Frontal cortex (tissue), 3 donors: ENCODE measurements at regions not wholly inside any gene's neighbourhood (a gene's known extent, or its start where the extent isn't known, plus 50 kb on each side); places are given as distances from the start of the nearest gene placed in this dataset.

ENCODE experiments used
- DNase-seq, 2 donors: peaks; one replicate each; pipeline ENCODE4 v3.0.0; 2012; ENCODE audit warnings: low spot score in 2 of 2
- FAIRE-seq: peaks from 2 replicates; lab custom pipeline; 2012; peaks lifted over from hg19 to GRCh38; lab: Jason Lieb, UNC
- donor health status: control.
- donor health status: control.
- donor health status: control.

DNA sequence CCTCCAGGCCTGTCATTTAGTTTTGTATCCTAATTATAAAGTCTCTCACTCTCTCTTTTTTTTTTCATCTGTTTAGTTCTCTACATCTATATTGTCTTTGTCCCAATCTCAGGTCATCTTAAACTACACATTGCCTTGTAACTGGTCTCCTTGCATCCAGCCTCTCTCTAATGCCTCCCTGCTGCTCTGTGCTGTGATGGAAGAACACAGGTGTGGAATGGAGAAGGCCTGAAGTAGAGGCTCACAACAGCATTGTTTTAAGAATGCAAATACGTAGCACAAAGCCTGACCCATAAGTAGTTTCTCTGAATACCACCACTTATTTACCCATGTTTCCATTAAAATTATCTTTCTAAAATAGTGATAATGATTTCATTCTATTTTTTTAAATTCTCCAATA is 108.8 kb upstream of the FRY start:
- no peak for DNase-seq

DNA sequence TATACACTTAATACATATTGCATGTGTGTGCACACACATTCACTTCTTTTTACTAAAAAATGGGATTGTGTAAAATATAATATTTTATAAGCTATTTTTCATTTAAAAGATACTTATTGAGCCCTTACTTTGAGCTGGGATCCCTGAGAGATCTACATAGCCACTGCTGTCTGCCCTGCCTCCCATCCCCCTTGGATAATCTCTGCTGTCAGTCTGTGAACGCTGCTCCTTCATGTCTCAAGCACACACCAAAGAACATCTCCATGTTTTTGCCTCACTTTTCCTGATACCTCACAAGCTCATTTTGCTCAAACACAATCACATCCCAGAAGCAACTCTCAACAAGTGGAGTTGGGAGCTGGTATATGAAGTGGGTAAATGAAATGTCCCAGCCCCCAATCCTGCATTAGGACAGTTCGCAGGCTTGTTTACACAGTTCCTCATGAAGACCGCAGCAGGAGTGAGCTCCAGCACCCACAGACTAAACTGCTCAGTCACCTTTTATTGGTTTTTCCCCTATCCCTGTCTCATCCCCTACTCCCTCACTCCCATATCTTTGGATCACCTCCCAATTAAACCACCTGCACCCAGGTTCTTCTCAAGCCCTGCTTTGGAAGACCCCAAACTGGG is 108.3 kb upstream of the FRY start:
- DNase-seq: no peak
- FAIRE-seq: no peak

More for the DNA sequence above, 108.8 kb upstream of the FRY start:
- no peak for FAIRE-seq

DNA sequence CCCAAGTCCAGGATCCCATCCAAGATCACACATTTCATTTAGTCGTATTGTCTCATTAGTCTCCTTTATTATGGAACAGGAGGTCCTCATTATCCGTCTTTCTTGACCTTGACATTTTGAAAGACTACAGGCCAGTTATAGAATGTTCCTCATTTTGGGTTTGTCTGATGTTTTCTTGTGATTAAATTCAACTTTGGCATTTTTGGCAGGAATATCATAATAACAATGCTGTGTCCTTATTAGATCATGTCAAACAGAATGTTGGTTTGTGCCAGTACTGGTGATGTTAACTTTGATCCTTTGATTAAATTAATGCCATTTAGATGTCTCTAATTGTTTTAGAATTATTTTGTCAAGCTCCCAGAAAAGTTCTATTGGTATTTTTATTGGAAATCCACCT is 106.5 kb upstream of the FRY start:
- FAIRE-seq: no peak
- DNase-seq: no peak

GRCh38 chr13:31927219-31927653 is 104.3 kb upstream of the FRY start:
- FAIRE-seq (no peak), DNase-seq (no peak)

GRCh38 chr13:31929031-31929770 is 102.4 kb upstream of the FRY start:
- FAIRE-seq (no peak), DNase-seq (no peak)

DNA sequence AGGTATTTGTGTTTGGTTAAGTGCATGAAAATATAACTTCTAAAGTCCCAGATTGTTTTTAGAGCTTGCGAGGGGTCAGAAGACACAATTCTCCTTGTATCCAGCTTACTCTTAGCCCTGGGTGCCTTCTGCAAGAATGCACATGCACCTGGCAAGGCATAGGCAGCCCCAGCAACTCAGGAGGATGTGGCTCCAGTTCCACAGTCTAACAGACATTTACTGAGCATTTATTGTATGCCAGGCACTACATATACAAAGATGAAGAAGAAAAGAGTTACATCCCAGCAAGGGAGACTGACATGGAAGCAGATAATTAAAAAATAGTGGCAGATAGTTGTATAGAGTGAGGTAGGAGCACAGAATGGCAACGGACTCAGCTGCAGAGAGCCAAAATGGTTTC is 101.1 kb upstream of the FRY start:
- no peak for FAIRE-seq
- DNase-seq: no peak

DNA sequence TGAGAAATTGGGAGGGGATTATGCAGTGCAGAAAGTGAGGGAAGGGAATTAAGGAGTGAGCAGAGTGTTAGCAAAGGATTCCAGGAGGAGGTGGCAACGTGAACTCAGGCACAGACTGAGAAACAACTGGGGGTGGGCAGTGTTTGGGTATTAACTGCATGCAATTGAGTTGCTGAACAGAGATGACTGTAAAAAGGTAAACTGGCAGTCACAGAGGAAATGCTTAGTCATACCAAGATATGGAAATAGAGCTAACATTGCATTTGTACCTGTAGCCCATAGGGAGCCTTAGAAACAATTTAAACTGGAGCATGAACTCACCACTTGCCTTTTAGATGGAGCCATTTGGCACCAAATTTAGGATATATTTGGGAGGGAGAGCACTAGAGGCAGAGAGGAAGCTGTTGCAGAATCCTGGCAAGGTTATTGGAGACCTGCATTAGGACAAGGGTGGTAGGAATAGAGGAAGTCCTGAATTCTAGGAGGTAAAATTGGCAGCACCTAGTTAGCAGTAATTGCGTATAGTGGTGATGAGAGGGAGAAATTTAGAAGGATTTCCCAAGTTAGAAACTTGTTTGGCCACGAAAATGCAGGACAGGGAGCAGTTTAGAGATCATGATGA is 100.6 kb upstream of the FRY start:
- DNase-seq (no peak), FAIRE-seq (no peak)

DNA sequence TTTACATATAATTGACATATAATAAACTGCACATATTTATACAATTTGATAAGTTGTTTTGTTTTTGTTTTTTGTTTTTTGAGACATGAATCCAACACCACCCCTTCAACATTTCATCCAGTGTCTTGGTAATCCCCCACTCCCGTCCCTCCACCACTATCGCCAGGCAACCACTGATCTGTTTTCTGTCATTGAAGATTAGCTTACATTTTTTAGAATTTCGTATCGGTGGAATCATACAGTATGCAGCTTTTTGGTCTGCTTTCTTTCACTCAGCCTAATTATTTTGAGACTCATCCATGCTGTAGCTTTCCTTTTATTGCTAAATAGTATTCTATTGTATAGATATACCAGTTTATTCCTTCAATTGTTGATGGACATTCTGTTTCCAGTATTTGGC is 94.1 kb upstream of the FRY start:
- FAIRE-seq: no peak
- DNase-seq: no peak

DNA sequence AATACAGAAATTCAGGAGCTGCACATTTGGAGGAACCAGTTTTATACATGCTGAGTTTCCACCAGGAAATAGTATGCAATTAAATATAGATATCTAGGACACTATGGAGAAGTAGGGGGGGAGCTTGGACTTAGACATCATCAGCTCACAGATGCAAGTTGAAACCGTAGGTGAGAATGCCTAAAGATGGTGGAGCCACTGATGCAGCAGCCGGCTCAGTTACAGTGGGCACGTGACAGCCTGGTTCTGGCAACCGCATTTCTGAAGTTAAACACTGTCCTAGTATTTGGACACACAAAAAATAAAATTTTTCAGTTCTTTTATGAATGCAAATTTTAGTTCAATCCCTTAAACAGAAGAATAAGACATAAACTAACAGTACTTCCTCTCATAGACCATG is 91.5 kb upstream of the FRY start:
- DNase-seq (no peak), FAIRE-seq (no peak)

DNA sequence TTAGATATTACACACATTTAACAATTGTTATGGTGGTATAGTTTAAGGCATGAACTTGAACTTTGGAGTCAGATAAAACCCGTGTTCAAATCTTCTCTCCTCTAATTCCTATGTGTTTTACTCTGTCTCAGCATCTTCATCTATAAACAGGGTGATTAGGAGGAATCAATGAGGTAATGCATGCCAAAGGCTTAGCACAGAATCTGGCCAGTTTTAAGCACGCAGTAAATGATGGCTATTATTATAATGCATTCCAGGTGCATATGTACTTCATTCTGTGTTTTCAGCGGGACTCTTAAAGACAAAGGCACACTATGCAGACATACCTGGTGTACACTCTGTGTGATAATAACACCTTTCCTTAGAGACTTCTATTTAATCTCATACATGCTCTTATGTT is 88.0 kb upstream of the FRY start:
- DNase-seq: no peak
- FAIRE-seq: no peak

DNA sequence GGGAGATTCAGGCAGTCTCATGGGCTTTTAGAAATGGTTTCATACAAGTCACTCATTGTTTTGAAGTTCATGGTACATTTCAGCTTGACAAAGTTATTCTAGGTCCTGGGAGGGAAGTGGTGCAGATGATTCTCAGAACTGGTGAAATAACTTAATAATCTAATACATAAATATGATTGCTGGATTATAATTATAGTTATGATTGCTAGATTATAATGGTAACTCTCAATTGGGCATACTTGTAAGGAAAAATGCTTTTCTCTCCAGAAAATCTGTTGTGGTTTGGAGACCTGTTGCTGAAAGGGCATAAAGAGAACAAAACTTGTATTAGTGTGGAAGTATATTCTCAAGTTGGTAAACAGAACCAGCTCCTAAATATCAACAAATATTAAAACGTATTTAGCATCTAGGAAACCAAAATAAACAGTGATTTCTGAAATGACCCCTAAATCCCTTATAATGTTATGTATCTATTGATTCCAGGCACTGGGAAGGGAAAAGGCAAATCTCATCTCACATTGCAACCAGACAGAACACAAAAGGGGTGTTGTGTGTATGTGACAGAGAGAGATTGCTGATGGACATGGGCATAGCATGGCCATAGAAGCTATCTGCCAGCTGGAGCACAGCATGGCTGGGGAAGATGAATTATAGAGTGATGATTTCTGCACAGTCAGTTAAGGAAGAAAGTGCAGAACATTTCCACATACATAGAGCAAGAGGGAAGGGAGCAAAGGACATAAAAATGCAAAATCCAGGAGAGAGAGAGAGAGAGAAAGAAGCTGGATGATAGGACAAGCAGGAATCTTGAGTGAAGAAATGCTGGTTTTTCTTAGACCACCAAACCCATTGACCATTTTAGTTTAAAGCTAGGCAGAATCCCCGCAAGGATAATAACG is 87.1 kb upstream of the FRY start:
- DNase-seq (no peak), FAIRE-seq (no peak)

GRCh38 chr13:31945202-31945961 is 86.2 kb upstream of the FRY start:
- peak in 1 of 2 donors; percentile 16 for DNase-seq
- no peak for FAIRE-seq

GRCh38 chr13:31946091-31946770 is 85.3 kb upstream of the FRY start:
- DNase-seq: no peak
- no peak for FAIRE-seq

GRCh38 chr13:31947105-31947504 is 84.5 kb upstream of the FRY start:
- DNase-seq (no peak), FAIRE-seq (no peak)

DNA sequence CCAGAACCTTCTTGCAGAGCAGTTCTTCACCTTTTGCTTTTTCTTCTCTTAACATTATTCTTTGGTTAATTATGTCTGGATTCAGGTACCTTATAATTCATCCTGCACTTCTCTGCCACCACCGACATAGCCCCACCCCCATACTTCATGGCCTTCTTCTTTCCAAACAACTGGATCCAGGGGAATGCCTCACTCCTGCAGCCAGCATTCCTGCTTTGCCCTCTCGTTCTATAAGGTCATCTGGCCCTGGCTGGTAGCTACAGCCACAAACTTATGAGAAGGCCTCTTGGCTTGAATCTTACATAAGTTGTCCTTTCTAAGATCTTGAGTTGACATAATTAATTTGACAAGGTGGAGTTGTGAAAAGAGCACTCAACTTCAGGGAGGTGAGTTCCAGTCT is 84.1 kb upstream of the FRY start:
- FAIRE-seq: no peak
- DNase-seq: no peak

DNA sequence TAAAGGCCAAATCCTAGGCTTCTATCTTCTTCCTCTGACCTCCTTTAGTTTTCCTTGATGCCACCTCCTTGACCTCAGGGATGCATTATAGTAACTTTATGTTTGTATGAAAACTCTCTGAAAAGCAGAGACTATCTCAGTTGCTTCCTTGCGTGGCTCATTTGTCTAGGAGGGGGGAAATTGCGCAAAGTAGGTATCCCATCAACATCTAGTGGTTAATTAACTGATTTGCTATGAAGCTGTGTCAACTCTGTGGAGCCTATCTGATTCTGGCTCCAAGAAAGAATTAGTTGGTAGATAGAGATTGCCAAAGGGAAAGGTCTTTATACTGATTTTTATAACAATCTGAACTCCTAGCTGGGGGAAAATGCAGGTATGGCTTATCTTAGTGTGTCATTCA is 82.1 kb upstream of the FRY start:
- no peak for FAIRE-seq
- DNase-seq: no peak

GRCh38 chr13:31950111-31950815 is 81.3 kb upstream of the FRY start:
- FAIRE-seq (no peak), DNase-seq (no peak)

DNA sequence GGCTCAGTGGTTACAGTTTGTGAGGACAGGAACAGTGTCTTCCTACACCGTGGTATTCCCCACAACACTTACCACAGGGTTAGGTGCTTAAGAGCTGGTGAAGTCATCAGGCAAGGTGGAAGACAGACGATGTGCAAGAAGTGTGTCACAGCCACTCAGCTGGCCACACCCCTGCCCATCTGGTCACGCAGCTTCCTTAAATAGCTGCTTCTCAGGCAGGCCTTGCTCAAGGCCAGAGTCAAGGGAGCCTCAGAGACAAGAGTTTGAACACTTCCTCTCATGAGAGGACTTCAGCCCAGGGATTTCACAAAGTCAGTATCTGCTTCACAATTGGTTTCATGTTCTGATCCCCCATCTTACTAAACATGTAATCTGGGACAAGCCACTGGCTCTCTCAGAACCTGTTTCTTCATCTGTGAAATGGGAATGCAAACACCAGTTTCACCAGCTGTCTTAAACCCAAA is 80.3 kb upstream of the FRY start:
- no peak for FAIRE-seq
- no peak for DNase-seq
